ENCODE measurements at regions not wholly inside any gene's neighbourhood (a gene's known extent, or its start where the extent isn't known, plus 50 kb on each side); places are given as distances from the start of the nearest gene placed in this dataset.

- TF ChIP-seq SP4 (CRISPR knock-in tag; IDR thresholded peaks at IDR 0.05) (no peak), SMAD9 (CRISPR knock-in tag; IDR thresholded peaks at IDR 0.05) (no peak), ESRRA (CRISPR knock-in tag; IDR thresholded peaks at IDR 0.05; ENCODE audit: low read depth) (no peak), ADNP (CRISPR knock-in tag; IDR thresholded peaks at IDR 0.05) (no peak)
Measured at GRCh38 chr2:228735697-228736096, 535.4 kb downstream of the PID1 start (continued).

DNA sequence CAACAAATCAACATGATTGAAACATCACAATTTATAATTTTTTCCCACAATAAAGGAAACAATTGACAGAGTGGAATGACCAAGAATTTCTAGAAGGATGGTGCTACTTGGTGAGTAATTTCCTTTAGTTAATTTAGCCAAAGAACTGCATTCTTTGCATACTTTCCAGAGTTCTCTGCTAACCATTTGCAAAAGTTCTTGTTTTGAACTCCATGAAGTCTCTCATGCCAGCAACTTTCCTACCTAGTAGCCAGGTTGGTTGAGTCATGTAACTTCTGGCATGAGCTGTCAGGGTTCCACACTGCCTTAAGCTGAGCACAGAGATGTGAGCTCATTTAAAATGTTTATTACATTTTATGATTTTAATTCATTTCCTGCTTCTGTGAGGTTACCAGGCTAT lies 539.6 kb downstream of the PID1 start:
- Histone ChIP-seq H4K20me1 (ENCODE audit: insufficient read depth, low read length) (no peaks in the 10 kb centered on the region), H2AFZ (ENCODE audit: low read length) (no peak overlapping the region), H3K27ac (ENCODE audit: extremely low read length, insufficient read depth, low read length) (no peak overlapping the region), H3K4me2 (ENCODE audit: low read depth, low read length) (no peak overlapping the region), H3K4me1 (ENCODE audit: insufficient read depth, low read length) (no peaks in the 10 kb centered on the region), H3K4me3 (replicated peaks in 1 of 3; ENCODE audit: insufficient read depth in 1 of 3, low read depth in 2 of 3, low read length in 3 of 3) (no peak overlapping the region), H3K27me3 (ENCODE audit: control insufficient read depth in 1 of 2, insufficient read depth in 2 of 2, low read length in 2 of 2) (no peaks in the 10 kb centered on the region), H3K9me3 (ENCODE audit: low read length) (peaks cover 80% of the 10 kb centered on the region), H3K36me3 (replicated peaks in 1 of 2; ENCODE audit: control insufficient read depth in 1 of 2, insufficient read depth in 2 of 2, low read length in 2 of 2) (no peaks in the 10 kb centered on the region), H3K79me2 (ENCODE audit: insufficient read depth, low read length) (no peaks in the 10 kb centered on the region), H3K9ac (ENCODE audit: insufficient read depth, low read depth, low read length) (no peak overlapping the region)
- FAIRE-seq (no peak), ATAC-seq (no peak), DNase-seq (ENCODE audit: low spot score) (no peak)
- intact Hi-C loops (cut with micrococcal nuclease; ENCODE audit: unreplicated experiment) (no loop called here), in situ Hi-C loops (cut with HindIII; ENCODE audit: extremely low pct_ligation_motif_present, low pct_unique_long_range_greater_than_20kb) (no loop called here)
- CTCF ChIA-PET (ENCODE audit: low intra/inter-chr PET ratio, low total read pairs): no interaction called here
- BruUV-seq (replicated peaks): no TSS peak
- POLR2A ChIA-PET: no interaction called here
- TF ChIP-seq ZNF337 (CRISPR knock-in tag; IDR thresholded peaks at IDR 0.05; ENCODE audit: borderline replicate concordance, low read depth) (no peak), RNF219 (CRISPR knock-in tag; IDR thresholded peaks at IDR 0.05) (no peak), PRMT3 (CRISPR knock-in tag; IDR thresholded peaks at IDR 0.05; ENCODE audit: borderline replicate concordance, low read depth) (no peak), SPEN (CRISPR knock-in tag; IDR thresholded peaks at IDR 0.05; ENCODE audit: low read depth) (no peak), RBAK (CRISPR knock-in tag; IDR thresholded peaks at IDR 0.05) (no peak), MED1 (CRISPR knock-in tag; IDR thresholded peaks at IDR 0.05) (no peak), ZNF101 (CRISPR knock-in tag; IDR thresholded peaks at IDR 0.05; ENCODE audit: borderline replicate concordance, low read depth) (no peak), PLRG1 (conservative IDR thresholded peaks at IDR 0.05) (no peak), ZNF674 (CRISPR knock-in tag; IDR thresholded peaks at IDR 0.05; ENCODE audit: low read depth) (no peak), ZBTB39 (CRISPR knock-in tag; IDR thresholded peaks at IDR 0.05) (no peak)

Data from HepG2 (cell line).